ENCODE measurements at regions not wholly inside any gene's neighbourhood (a gene's known extent, or its start where the extent isn't known, plus 50 kb on each side); places are given as distances from the start of the nearest gene placed in this dataset.

DNA sequence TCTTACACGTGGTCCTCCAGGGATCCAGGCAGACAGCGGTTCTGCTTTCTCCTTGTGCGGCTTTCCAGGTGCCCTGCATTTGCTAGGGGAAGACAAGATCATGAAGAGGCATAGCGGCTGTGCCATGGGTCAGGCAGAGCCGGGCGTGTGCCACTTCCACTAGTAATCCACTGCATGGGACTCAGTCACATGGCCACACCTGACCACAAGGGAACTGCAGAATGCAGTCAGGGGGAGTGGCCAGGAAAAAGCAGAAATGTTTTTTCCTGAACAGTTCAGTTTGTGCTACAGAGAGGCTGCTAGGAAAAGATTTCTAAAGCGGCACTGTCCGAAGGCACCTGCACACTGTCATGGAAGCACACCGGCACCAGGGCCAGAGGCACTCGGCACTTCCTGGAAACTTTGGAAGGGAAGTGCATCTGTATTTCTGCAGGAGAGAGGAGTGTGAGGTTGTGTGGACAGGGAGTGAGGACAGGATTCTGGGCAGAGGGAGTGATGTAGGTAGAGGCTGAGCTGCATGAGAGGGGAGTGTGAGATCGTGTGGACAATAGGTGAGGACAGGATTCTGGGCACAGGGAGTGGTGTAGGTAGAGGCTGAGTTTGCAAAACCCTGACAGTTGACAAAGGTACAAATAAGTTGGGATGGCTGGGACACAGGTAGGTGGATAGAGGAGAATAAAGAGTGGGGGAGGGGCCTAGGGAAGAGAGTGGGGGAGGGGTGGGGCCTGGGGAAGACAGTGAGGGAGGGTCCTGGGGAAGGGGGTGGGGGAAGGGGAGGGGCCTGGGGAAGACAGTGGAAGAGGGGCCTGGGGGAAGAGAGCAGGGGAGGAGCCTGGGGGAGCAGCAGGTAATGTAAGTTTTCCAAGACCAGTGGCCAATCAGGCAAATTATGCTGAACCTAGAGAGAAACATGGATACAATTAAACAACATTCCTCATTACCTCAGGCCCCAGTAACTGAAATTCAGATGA, 1436.3 kb downstream of the TBC1D22A start:
- DNase-seq: no peak

GRCh38 chr22:48197189-48197690, 1434.8 kb downstream of the TBC1D22A start:
- DNase-seq: no peak

- DNase-seq: no peak
These were observed 1430.5 kb downstream of the TBC1D22A start for GRCh38 chr22:48192920-48193319.

DNA sequence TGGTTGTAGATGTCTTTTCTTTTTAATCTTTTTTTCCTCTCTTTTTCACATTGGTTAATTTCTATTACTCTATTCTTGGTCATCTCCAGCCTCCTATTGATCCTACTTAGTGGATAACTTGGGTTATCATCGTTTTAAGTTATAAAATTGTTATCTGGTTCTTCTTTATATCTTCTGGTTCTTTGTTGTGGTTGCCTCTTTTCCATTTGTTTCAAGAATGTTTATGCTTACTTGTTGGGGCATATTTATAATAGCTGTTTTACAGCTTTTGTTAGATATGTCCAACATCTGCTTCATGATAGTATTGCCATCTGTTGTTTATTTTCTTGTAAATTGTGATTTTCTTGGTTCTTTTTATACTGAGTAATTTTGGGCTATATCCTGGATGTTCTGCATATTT, 1429.6 kb downstream of the TBC1D22A start:
- no peak for DNase-seq

GRCh38 chr22:48188231-48188721, 1425.8 kb downstream of the TBC1D22A start:
- DNase-seq: no peak

GRCh38 chr22:48187356-48187755, 1424.9 kb downstream of the TBC1D22A start:
- no peak for DNase-seq

- no peak for DNase-seq
These were observed 1423.8 kb downstream of the TBC1D22A start for GRCh38 chr22:48186146-48186790.

GRCh38 chr22:48185071-48186055, 1422.9 kb downstream of the TBC1D22A start:
- no peak for DNase-seq

DNA sequence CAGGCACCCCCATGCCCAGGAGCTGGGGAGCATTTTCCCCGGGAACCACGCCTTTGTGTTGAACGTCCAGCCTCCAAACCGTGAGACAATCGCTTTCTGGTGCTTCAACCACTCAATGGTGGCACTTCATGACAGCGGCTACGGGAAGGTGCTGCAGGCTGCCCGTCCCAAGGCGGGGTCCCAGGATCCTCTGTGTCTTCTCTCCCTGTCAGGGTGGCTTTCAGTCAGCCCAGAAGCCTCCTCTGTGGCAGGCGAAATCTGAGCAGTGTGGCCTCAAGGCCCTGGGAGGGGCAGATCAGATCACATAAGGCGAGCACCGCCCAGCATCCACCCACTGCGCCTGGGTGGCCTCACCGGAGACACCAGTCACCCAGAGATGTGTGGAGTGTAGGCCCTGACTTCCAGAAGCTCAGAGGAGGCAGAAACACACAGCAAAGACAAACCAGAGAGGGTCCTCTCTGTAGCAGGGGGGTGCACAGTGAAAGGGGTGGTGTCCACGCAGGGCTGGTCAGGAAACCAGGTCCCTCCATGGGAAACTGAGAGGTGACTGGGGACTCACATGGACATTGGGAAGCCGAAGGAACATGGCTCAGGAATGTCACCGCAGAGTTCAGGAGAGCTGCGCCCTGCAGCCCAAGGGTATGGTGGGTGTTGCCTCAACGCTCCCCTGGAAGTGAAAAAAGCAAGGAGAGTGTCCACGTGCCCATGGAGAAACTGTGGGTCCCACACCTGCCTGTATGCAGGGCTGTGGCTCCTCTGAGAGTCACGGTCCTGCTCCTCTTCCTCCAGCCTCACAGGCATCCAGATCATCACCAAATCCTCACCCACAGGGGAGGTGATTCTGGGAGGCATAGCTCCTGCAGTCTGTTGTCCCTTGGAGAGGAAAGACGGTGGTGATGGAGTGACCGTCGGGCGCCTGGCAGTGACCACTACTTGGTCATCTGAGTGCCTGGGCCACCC, 1420.7 kb downstream of the TBC1D22A start:
- no peak for DNase-seq

- no peak for DNase-seq
These were observed 1419.6 kb downstream of the TBC1D22A start for GRCh38 chr22:48182031-48182430.

DNA sequence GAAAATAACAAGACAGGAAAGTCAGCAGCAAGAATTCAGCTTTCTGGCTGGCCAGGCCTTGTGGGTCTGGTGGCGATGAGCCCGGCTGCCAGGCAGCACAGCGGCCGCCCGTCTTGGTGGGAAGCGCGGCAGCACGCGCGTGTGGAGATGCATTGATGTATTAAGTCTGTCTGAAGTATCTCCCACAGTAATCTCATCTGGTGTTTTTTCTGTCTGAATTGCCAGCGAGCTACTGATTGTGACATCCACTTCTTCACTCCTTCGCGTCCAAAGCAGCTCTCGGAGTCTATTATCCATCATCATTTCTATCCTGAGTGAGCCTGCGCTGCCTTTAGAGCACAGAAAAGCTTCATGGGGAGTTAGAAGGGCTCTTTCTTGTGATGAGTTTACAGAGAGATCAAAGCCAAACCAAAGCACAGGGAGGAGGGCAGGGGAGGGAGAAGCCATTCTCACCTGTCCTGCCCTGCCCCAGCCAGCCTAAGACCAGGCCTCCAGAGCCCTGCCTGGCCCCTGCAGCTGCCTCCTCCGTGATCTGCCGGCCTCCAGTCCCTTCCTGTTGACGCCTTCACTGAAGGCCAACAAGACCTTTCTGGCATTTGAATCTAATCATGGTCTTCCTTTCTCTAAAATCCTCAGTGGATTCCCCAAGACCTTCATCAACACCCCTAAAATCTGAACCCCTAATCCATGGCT, 1419.0 kb downstream of the TBC1D22A start:
- no peak for DNase-seq

GRCh38 chr22:48180631-48181030, 1418.2 kb downstream of the TBC1D22A start:
- no peak for DNase-seq

DNA sequence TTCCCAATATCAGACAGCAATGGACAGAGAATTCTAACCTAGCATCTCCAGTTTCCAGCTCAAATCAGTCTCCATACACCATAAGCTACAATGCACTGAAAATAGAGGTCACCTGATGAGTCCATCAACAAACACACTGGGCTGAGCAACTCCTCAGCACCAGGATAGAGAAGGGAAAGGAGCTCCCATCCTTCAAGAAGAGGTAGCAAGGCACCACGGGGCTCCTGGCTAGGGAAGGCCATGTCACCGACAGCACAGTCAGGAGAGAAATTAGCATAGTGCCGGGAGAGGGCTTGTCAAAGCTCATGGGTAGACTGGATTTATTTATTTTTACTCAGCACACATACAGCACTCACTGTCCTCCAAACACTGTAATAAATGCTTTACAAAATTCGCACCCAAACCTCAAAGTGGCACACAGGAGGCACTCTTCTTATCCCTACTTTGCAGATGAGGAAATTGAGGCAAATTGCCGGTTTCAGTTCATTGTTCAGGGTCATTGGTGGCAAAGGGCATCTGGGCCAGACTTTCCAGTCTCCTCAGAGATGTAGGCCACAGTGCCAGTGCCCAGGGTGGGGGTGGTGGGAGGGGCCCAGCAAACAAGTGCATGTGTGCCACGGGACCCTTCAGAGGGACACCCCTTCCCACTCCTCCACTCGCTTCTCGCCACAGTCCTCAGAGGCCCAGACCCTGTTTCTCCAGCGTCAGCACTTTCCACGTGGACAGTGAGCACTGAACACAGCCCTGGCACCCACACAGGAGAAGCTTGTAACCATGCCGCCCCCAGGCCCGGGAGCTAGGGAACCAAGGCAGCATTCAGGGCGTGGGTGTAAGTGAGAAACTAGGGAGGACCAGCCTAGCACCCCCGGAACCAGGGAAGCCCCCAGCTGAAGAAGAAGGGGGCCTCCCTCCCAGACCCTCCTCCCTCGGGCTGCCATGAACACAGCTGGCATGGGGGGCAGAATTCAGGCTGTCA, 1417.4 kb downstream of the TBC1D22A start:
- no peak for DNase-seq

GRCh38 chr22:48178536-48178935, 1416.1 kb downstream of the TBC1D22A start:
- no peak for DNase-seq

- DNase-seq: no peak
These were observed 1415.2 kb downstream of the TBC1D22A start for GRCh38 chr22:48177631-48178030.

DNA sequence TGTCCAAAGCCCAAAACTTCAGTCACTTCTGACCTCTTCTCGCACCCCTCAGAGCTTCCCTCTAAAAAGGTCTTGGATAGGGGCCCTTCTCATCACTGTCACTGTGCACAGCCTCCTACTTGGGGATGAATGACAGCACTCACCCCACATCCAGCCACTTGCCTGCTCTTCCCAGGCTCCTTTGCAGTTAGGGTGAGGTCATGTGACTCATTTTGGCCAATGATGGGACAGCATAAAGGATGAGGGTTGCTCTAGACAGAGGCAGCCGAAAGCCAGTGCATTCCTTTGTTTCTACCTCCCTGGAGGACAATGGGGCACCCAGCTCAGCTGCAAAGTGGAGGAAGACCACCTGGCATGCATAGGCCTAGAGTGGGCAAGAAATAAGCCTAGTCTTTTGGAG, 1413.3 kb downstream of the TBC1D22A start:
- DNase-seq: no peak

DNA sequence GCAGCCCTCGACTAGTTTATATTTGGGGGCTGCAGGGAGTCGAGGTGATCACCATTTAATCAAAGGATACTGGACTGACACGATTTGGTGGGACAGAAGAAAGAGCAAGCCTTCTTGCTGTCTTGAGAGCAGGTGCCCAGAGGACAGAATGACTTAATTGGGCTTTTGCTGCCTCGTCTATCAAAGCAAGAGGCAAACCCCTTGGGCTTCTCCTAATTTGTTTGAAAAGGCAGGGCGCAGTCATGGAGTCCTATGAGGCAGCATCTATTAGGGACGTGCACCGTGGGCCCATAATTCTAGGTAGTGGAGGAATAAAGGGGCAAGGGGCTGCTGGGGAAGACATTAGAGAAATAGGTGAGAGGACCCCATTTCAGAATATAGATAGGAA, 1411.3 kb downstream of the TBC1D22A start:
- DNase-seq: no peak

DNA sequence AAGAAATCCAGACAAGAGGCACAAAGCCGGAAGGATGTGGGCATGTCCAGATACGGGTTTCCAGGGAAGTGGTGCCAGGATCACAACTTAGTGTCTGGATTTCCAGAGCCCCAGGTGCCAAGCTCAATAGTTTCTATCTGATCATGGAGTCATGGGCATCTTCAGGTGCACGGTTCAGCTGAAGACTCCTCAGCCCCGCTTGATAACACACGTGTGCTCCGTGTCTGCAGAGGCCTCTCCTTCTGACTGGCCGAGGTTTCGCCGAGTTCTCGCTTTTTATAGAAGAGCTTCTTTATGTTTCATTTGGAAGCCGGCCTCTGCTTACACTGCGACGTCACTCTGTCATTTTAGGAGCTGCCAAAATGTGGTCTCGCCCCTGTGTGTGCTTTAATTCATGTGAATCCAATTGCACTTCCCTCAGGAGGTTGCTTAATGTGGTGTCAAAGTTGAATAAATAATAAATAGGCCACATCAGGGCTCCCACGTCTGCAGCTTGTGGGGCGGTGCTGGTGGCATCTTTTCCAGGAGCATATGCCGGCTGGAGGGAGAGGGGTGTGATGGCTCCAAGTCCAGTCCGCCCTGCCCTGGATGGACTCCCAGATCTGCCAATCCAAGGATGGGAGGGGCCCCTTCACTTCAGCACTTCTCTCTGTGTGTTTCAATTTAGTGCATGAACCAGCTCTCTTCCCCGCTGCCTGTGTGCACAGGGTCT, 1410.8 kb downstream of the TBC1D22A start:
- no peak for DNase-seq

DNA sequence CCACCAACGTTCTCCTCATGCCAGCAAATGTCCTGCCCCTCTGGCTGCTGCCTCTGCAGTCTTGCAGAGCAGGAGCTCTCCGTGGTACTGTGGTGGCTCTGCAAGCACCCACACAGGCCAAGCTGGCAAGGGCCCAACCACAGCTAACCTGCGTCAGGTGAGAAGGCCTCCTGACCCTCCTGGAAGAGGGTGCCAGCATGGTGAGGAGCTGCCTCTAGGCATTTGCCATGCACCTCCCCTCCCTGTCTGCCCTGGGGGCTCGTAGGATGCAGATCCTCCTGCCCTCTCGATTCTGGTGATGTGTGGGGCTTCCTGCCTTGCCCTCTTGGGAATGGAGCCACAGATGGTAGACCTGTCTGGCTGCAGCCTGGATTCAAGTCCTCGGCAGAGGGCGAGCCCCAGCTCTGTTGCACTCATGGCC, 1408.8 kb downstream of the TBC1D22A start:
- DNase-seq: no peak

Measured in CD4-positive, alpha-beta T cell treated with Interleukin-17A for 4 hours (primary cell).